GM10266 (cell line): ENCODE measurements at regions not wholly inside any gene's neighbourhood (a gene's known extent, or its start where the extent isn't known, plus 50 kb on each side); places are given as distances from the start of the nearest gene placed in this dataset.

Experiments
- DNase-seq: peaks from one replicate; pipeline ENCODE4 v3.0.0; 2012; ENCODE audit errors: extremely low spot score
- TF ChIP-seq, protein P1 (sequence below): IDR thresholded peaks from 2 replicates; pipeline ENCODE4 v1.5.1; 2012; ENCODE audit warnings: mild to moderate bottlenecking, low read depth; ENCODE audit not compliant: control insufficient read depth, insufficient read depth; ENCODE audit errors: missing control alignments

DNA sequence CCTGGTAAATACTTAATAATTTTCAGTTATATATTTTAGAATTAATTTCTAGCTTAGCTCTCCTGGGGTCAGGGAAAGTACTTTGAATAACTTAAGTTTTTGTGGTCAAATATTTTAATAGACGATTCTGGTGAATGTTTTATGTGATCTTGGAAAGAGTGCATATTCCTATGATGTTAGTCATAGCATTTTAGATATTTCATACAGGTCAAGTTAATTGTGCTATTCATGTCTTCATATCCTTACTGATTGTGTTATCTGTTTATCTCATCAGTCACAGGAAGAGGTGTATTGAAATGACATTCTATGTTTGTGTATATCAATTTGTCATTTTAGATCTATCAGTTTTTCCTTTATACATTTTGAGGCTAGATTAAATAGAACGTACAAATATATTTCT lies 576.2 kb downstream of the CPS1 start:
- no peak for DNase-seq
- TF ChIP-seq, protein P1, sequence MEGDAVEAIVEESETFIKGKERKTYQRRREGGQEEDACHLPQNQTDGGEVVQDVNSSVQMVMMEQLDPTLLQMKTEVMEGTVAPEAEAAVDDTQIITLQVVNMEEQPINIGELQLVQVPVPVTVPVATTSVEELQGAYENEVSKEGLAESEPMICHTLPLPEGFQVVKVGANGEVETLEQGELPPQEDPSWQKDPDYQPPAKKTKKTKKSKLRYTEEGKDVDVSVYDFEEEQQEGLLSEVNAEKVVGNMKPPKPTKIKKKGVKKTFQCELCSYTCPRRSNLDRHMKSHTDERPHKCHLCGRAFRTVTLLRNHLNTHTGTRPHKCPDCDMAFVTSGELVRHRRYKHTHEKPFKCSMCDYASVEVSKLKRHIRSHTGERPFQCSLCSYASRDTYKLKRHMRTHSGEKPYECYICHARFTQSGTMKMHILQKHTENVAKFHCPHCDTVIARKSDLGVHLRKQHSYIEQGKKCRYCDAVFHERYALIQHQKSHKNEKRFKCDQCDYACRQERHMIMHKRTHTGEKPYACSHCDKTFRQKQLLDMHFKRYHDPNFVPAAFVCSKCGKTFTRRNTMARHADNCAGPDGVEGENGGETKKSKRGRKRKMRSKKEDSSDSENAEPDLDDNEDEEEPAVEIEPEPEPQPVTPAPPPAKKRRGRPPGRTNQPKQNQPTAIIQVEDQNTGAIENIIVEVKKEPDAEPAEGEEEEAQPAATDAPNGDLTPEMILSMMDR, result no peak

DNA sequence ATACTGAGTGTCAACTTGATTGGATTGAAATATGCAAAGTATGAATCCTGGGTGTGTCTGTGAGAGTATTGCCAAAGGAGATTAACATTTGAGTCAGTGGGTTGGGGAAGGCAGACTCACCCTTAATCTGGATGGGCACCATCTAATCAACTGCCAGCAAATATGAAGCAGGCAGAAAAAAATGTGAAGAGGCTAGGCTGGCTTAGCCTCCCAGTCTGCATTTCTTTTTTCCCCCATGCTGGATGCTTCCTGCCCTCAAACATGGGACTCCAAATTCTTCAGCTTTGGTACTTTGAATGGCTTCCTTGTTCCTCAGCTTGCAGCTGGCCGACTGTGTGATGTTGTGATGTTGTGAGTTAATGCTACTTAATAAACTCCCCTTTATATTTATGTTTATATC lies 577.4 kb downstream of the CPS1 start:
- DNase-seq, result no peak

DNA sequence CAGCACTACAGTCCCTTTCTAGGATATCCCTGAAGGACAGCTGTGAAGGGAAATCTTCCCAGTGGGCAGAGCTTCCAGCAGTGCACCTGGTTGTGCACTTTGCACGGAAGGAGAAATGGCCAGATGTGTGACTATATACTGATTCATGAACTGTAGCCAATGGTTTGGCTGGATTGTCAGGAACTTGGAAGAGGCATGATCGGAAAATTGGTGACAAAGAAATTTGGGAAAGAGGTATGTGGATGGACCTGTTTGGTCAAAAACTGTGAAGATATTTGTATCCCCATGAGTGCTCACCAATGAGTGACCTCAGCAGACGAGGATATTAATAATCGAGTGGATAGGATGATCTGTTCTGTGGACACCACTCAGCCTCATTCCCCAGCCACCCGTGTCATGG lies 582.2 kb downstream of the CPS1 start:
- TF ChIP-seq, protein P1, result no peak
- DNase-seq, result no peak

More for the DNA sequence above, 577.4 kb downstream of the CPS1 start:
- TF ChIP-seq, protein P1, result no peak

DNA sequence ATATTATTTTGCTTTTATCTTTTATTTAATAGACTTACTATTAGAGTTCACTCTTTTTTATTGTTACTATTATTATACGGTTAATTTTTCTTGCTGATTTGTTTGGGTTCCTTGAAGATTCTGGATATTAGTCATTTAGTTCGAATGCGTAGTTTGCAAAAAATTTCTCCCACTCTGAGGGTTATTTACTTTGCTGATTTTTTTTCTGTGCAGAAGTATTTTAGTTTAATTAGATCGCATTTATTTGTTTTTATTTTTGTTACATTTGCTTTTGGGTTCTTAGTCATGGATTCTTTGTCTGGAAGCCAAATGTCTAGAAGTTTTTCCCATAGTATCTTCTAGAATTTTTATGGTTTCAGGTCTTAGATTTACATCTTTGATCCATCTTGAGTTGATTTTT lies 585.2 kb downstream of the CPS1 start:
- TF ChIP-seq, protein P1, result no peak
- no peak for DNase-seq

DNA sequence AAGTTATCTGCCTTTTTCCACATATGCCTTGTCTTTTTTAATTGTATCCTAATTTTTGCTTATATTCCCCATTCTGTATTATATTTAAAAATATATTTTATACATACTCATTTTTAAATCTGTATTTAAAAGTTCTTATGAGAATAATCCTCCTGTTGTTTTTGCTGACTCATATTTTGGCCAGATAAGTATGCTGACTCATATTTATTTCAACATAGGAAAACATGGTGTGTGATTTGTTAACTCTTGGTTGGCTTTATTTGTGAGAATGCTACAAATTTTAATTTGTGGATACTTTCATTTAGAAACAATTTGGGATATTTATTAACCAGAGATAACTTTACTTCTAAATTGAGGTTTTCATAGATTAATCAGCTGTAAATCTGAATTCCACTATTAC lies 587.7 kb downstream of the CPS1 start:
- DNase-seq, result no peak

DNA sequence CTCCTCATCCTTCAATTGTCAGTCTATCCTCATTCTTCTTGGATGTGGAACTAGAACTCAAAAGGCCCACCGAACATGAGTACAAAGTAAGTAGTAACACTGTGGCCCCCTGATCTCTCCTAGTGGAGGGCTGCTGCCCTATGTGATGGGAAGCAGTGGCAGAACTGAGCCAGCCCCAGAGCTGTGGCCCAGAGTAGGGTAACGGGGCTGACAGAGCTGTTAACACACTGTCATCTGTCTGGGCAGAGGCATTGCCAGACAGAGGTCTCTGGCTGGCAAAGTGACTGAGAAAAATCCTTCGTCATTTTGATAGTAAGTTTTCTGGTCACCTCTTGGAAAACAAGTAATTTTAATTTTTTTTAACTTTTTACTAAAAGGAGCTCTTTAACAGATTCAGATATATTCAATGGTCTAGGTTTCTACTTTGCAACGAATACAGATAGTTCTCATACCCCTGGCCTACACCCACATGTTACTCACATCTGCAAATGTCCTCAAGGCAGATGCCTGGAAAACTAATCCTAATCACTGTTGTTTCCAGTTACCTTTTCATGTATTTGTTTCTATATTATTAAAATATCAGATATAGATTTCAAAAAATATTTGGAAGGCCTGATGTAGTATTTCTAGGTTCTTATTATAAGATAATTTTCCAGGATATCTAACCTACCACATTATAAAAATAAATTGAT lies 588.7 kb downstream of the CPS1 start:
- DNase-seq, result no peak

More for the DNA sequence above, 587.7 kb downstream of the CPS1 start:
- TF ChIP-seq, protein P1, result no peak

DNA sequence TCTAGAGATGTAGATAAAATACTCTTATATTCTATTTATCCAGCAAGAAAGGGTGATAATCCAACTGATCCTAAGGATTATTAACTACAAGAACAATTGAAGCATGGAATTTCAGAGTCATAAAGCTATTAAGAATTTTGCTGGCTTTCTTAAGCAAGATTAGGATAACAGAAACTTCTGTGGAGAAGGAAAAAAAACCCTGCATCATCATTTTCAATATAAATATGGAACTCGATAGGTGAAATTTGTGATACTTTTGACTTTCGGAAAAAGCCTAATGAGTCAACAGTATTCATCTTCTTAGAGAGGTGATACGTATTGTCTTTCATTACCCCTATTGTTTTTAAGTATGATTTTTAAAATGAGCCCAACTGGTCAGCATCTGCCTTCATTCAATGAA lies 593.3 kb downstream of the CPS1 start:
- no peak for DNase-seq
- TF ChIP-seq, protein P1, result no peak

More for the DNA sequence above, 588.7 kb downstream of the CPS1 start:
- TF ChIP-seq, protein P1, result no peak
